GM18507 (cell line): ENCODE measurements at regions not wholly inside any gene's neighbourhood (a gene's known extent, or its start where the extent isn't known, plus 50 kb on each side); places are given as distances from the start of the nearest gene placed in this dataset.

Source experiments
- DNase-seq: peaks from one replicate; pipeline ENCODE4 v3.0.0; 2011; ENCODE audit warnings: low read depth; ENCODE audit not compliant: insufficient read length; ENCODE audit errors: extremely low spot score
- FAIRE-seq: peaks from 2 replicates; lab custom pipeline; 2011; peaks lifted over from hg19 to GRCh38; lab: Jason Lieb, UNC

GRCh38 chr9:115207003-115207836, 89.3 kb upstream of the TNC start:
- FAIRE-seq (peak; percentile 44), DNase-seq (no peak)

GRCh38 chr9:115208501-115208900, 90.5 kb upstream of the TNC start:
- no peak for DNase-seq
- FAIRE-seq, result no peak

GRCh38 chr9:115209601-115210306, 91.8 kb upstream of the TNC start:
- FAIRE-seq (peak; percentile 64), DNase-seq (no peak)

- FAIRE-seq, result no peak
- DNase-seq, result no peak
Measured at GRCh38 chr9:115210699-115211098, 92.7 kb upstream of the TNC start.

GRCh38 chr9:115211413-115212124, 93.6 kb upstream of the TNC start:
- FAIRE-seq, result peak; percentile 85
- no peak for DNase-seq

GRCh38 chr9:115212125-115212605, 94.2 kb upstream of the TNC start:
- DNase-seq (no peak), FAIRE-seq (no peak)

- DNase-seq (no peak), FAIRE-seq (peak; percentile 56)
Measured at GRCh38 chr9:115212832-115213231, 94.9 kb upstream of the TNC start.

GRCh38 chr9:115213818-115214334, 95.9 kb upstream of the TNC start:
- no peak for FAIRE-seq
- no peak for DNase-seq

GRCh38 chr9:115216873-115217272, 98.9 kb upstream of the TNC start:
- DNase-seq, result no peak
- no peak for FAIRE-seq

GRCh38 chr9:115220319-115221005, 102.5 kb upstream of the TNC start:
- FAIRE-seq (no peak), DNase-seq (no peak)

- FAIRE-seq (no peak), DNase-seq (no peak)
Measured at GRCh38 chr9:115223471-115223870, 105.5 kb upstream of the TNC start.

GRCh38 chr9:115225459-115226116, 107.6 kb upstream of the TNC start:
- no peak for FAIRE-seq
- no peak for DNase-seq

GRCh38 chr9:115226152-115226551, 108.2 kb upstream of the TNC start:
- DNase-seq (no peak), FAIRE-seq (no peak)

- FAIRE-seq, result no peak
- no peak for DNase-seq
Measured at GRCh38 chr9:115229496-115229895, 111.5 kb upstream of the TNC start.

- no peak for DNase-seq
- no peak for FAIRE-seq
Measured at GRCh38 chr9:115230924-115231515, 113.1 kb upstream of the TNC start.

GRCh38 chr9:115232181-115232774, 114.3 kb upstream of the TNC start:
- DNase-seq, result no peak
- FAIRE-seq, result no peak

GRCh38 chr9:115234094-115234493, 116.1 kb upstream of the TNC start:
- no peak for DNase-seq

GRCh38 chr9:115235221-115235620, 117.3 kb upstream of the TNC start:
- no peak for FAIRE-seq
- no peak for DNase-seq

More at GRCh38 chr9:115234094-115234493, 116.1 kb upstream of the TNC start:
- no peak for FAIRE-seq
